ENCODE measurements at regions not wholly inside any gene's neighbourhood (a gene's known extent, or its start where the extent isn't known, plus 50 kb on each side); places are given as distances from the start of the nearest gene placed in this dataset.

DNA sequence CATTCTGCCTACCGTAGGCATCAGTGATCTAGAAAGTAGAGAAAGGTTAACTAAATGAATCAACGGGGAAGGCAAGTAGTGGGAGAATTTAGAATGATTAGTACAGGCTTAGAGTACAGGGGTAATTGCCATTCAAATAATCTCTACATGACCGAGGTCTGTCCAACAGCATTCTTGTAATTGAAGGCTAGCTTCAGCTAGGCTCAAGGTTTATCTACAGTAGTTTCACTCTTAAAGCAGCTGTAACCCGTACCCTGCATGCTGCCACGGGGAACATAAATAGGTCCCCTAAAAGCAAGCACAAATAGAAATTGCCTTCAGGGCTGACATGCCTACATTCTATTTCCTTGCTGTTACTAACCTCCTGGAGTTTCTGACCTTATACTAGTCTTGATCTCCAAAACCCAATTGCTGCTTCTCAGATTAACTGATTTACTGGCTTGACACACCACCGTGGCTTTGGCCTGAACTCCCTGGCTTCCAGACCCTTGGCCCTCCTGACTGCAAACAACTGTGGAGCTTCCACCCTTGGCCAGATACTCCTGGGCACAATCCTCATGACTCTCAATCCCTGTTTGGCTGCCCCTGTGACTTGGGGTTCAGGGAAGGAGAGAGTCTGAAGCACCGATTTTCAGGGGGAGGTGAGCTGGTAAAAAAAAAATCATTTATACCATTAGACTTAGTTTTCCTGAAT is 242.1 kb upstream of the FOXN3 start:
- TF ChIP-seq, protein P1, sequence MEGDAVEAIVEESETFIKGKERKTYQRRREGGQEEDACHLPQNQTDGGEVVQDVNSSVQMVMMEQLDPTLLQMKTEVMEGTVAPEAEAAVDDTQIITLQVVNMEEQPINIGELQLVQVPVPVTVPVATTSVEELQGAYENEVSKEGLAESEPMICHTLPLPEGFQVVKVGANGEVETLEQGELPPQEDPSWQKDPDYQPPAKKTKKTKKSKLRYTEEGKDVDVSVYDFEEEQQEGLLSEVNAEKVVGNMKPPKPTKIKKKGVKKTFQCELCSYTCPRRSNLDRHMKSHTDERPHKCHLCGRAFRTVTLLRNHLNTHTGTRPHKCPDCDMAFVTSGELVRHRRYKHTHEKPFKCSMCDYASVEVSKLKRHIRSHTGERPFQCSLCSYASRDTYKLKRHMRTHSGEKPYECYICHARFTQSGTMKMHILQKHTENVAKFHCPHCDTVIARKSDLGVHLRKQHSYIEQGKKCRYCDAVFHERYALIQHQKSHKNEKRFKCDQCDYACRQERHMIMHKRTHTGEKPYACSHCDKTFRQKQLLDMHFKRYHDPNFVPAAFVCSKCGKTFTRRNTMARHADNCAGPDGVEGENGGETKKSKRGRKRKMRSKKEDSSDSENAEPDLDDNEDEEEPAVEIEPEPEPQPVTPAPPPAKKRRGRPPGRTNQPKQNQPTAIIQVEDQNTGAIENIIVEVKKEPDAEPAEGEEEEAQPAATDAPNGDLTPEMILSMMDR (IDR thresholded peaks at IDR 0.05; ENCODE audit: low read depth, low read length), result no peak
- DNase-seq (ENCODE audit: extremely low read depth, low read depth), result no peak

DNA sequence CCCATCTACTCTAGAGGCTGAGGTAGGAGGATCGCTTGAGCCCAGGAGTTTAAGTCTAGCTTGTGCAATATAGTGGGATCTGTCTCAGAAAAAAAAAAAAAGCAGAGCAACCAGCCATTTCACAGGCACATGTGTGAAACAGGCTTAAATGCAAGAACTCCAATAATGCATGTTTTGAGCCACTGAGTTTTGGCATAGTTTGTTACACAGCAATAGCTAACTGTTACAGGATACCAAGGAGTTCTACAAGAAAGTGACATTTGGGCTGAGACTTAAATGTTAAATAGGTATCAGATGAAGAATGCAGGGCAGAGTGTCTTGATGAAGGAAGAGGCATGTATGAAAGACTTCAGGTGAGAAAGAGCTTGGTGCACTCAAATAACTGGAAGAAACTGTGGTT is 240.0 kb upstream of the FOXN3 start:
- TF ChIP-seq, protein P1 (IDR thresholded peaks at IDR 0.05; ENCODE audit: low read depth, low read length), result no peak
- DNase-seq (ENCODE audit: extremely low read depth, low read depth), result no peak

DNA sequence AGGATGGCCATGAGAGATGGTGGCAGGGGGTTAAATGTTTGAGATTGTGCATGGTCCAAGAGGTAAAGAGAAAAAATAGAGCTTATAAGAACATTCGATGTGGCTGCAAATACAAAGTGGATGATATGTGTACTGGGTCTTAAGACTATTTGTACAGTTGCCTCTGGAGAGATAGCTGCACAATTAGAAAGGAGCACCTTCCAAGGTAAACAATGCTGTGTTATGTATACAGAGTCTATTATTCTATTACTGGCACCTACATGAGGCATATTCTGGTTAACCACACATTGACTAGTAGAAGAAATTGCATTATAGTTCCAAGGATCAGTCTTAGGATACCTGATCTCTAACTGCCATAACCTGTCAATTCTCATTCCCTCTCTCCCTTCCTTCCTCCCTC is 238.0 kb upstream of the FOXN3 start:
- TF ChIP-seq, protein P1 (IDR thresholded peaks at IDR 0.05; ENCODE audit: low read depth, low read length), result no peak

DNA sequence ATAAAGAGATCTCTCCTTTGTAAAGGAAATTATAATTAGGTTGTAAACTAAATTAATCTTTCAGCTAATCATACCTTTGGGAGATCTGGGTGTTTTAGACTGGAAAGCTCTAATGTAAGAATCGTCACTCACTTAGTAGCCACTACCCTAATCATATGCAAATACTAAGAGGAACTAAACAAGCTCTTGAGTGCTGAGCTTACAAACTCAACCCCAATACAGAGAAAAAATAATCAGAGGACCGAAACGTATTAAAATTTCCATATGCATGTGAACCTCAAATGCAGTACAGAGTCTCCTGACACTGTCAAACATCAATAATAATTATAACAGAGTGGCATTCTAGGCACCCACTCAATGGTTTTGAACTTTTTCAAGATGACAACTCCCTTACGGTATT is 235.3 kb upstream of the FOXN3 start:
- no peak for DNase-seq (ENCODE audit: extremely low read depth, low read depth)
- TF ChIP-seq, protein P1 (IDR thresholded peaks at IDR 0.05; ENCODE audit: low read depth, low read length), result no peak

More for the DNA sequence above, 238.0 kb upstream of the FOXN3 start:
- no peak for DNase-seq (ENCODE audit: extremely low read depth, low read depth)

DNA sequence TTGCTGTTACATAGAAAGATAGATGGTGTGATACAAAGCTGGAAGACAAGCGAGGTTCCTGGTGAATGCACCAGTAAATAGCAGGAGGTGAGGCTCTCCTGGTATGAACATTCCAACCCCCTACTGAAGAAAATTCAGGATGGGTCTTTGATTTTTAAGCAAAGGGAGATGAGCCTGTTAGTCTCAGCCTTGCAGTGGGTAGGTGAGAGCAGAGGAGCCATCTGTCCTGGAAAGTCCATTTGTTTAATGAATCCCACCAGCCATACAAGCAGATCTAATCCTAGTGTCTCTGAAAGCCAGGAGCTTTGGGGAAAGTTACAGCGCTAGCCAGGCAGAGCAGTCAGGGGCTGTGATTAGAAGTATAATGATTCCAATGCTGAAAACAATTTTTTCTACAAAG is 234.8 kb upstream of the FOXN3 start:
- no peak for DNase-seq (ENCODE audit: extremely low read depth, low read depth)
- TF ChIP-seq, protein P1 (IDR thresholded peaks at IDR 0.05; ENCODE audit: low read depth, low read length), result no peak

DNA sequence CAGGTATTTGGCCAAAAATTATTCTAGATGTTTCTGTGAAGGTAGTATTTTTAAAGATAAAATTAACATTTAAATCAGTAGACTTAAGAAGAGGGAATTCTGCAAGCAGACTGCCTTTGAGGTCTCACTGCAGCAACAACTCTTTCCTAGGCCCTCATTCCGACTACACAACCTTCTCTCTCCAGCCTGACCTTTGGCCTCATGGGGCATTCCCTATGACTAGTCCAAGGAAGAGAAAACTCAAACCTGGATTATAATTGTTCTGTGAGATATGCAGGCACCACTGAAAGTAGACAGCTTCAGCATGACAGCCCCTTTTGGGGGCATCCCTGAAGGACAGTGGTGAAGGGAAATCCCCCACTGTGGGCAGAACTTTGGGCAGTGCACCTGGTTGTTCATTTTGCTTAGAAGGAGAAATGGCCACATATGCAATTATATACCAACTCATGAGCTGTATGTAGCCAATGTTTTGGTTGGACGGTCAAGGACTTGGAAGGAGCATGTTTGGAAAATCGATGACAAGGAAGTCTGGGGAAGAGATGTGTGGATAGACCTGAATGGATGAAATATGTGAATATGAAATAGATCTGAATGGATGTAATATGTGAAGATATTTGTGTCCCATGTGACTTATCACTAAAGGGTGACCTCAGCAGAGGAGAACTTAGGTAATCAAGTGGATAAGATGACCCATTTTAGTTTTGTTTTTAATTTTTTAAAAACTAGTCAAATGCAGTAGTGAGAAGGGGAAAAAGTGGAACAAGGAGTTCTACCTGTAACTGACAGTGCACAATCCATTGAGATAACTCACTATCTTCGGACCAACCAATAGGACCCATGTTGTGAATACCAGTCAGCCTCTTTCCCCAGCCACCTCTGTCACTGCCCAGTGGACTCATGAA is 233.3 kb upstream of the FOXN3 start:
- no peak for DNase-seq (ENCODE audit: extremely low read depth, low read depth)
- TF ChIP-seq, protein P1 (IDR thresholded peaks at IDR 0.05; ENCODE audit: low read depth, low read length), result no peak

DNA sequence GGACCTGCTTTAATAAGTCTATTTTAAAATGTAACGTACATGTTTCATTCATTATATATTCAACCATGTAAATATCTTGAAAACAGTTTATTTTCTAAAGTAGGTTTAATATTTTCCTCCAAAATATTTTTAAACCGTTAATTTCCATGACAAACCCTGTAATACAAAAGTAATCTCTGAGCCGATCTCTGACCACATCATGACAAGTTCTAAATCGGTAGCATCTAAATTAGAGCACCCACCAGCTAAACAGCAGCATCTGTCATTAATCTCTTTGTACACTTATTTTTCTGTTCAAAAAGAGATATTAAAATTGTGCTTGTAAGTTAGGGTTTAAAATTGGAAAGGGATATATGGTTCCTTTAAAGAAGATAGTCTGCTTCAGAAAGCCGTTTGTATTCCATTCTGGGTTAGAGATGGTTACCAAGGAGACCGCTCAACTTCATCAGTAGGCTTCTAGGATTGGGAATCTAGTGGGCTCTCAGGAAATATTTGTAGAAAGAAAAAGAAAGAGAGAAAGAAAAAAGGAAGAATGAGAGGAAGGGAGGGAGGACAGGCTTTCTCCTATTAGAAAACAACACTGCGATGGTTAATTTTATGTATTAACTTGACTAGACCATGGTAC is 232.5 kb upstream of the FOXN3 start:
- TF ChIP-seq, protein P1 (IDR thresholded peaks at IDR 0.05; ENCODE audit: low read depth, low read length), result no peak
- DNase-seq (ENCODE audit: extremely low read depth, low read depth), result no peak

All from AG09319 (cell line).